H1 (cell line): ENCODE measurements at regions not wholly inside any gene's neighbourhood (a gene's known extent, or its start where the extent isn't known, plus 50 kb on each side); places are given as distances from the start of the nearest gene placed in this dataset.

Source experiments
- EP300 ChIP-seq, 2 experiments: IDR thresholded peaks; 1 replicate in 1 of 2; 2 replicates in 1 of 2; pipeline ENCODE4 v1.6.1; 2011 to 2012; ENCODE audit warnings: low read depth in 2 of 2, low read length in 2 of 2, mild to moderate bottlenecking in 2 of 2, borderline replicate concordance in 1 of 2, inconsistent platforms in 1 of 2, moderate library complexity in 1 of 2
- RAD21 ChIP-seq, 2 experiments: IDR thresholded peaks in 1 of 2; conservative IDR thresholded peaks in 1 of 2; 2 replicates each; pipeline ENCODE4 v1.6.1; 2011; ENCODE audit warnings: low read depth in 2 of 2, low read length in 2 of 2, improper control_type of control experiment in 1 of 2, inconsistent platforms in 1 of 2, mild to moderate bottlenecking in 1 of 2, moderate library complexity in 1 of 2
- USF2 ChIP-seq: IDR thresholded peaks from 2 replicates; pipeline ENCODE4 v1.6.1; 2011; ENCODE audit warnings: low read length, improper control_type of control experiment
- TF ChIP-seq, protein P1 (sequence below): fragments of 300-600 bp; sonication (generic); IDR thresholded peaks from 2 replicates; pipeline ENCODE4 v1.7.1; 2012; ENCODE audit warnings: low read length, moderate library complexity, mild to moderate bottlenecking, inconsistent platforms; ENCODE audit not compliant: insufficient replicate concordance

DNA sequence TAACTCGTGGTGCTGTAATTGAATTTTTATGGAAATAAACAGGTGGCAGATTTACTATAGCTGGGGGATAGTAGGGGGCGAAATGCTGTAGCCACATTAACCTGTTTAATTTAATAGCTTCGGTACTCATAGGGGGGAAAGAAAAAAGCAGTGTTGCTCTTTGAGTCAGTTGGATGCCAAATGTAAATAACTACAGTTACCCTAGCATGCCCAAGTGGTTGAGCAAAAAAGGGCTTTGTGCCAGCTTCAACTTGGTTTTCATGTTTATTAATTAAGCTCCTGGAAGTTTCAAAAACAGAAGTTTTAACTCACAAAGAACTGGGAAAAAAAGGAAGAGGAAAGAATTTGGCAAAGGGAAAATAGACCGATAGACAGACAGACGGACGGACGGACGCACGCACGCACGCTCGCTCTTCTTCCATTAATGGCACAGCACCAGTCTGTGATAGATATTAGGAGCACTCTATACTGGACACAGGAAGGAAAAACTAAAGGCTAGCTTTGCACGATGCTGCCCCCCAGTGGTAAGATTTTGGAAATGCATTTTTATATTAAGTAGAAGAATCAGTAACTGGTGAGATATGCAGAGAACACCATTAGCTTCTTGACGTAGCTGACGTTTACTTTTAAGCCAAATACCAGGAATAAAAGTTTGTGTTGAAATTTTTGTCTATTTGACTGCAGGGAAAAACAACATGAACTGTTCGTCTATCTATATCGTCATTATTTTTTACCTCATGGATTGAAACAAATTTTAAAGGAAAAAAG lies 151.8 kb downstream of the SLC7A11 start (continued):
- TF ChIP-seq, protein P1, sequence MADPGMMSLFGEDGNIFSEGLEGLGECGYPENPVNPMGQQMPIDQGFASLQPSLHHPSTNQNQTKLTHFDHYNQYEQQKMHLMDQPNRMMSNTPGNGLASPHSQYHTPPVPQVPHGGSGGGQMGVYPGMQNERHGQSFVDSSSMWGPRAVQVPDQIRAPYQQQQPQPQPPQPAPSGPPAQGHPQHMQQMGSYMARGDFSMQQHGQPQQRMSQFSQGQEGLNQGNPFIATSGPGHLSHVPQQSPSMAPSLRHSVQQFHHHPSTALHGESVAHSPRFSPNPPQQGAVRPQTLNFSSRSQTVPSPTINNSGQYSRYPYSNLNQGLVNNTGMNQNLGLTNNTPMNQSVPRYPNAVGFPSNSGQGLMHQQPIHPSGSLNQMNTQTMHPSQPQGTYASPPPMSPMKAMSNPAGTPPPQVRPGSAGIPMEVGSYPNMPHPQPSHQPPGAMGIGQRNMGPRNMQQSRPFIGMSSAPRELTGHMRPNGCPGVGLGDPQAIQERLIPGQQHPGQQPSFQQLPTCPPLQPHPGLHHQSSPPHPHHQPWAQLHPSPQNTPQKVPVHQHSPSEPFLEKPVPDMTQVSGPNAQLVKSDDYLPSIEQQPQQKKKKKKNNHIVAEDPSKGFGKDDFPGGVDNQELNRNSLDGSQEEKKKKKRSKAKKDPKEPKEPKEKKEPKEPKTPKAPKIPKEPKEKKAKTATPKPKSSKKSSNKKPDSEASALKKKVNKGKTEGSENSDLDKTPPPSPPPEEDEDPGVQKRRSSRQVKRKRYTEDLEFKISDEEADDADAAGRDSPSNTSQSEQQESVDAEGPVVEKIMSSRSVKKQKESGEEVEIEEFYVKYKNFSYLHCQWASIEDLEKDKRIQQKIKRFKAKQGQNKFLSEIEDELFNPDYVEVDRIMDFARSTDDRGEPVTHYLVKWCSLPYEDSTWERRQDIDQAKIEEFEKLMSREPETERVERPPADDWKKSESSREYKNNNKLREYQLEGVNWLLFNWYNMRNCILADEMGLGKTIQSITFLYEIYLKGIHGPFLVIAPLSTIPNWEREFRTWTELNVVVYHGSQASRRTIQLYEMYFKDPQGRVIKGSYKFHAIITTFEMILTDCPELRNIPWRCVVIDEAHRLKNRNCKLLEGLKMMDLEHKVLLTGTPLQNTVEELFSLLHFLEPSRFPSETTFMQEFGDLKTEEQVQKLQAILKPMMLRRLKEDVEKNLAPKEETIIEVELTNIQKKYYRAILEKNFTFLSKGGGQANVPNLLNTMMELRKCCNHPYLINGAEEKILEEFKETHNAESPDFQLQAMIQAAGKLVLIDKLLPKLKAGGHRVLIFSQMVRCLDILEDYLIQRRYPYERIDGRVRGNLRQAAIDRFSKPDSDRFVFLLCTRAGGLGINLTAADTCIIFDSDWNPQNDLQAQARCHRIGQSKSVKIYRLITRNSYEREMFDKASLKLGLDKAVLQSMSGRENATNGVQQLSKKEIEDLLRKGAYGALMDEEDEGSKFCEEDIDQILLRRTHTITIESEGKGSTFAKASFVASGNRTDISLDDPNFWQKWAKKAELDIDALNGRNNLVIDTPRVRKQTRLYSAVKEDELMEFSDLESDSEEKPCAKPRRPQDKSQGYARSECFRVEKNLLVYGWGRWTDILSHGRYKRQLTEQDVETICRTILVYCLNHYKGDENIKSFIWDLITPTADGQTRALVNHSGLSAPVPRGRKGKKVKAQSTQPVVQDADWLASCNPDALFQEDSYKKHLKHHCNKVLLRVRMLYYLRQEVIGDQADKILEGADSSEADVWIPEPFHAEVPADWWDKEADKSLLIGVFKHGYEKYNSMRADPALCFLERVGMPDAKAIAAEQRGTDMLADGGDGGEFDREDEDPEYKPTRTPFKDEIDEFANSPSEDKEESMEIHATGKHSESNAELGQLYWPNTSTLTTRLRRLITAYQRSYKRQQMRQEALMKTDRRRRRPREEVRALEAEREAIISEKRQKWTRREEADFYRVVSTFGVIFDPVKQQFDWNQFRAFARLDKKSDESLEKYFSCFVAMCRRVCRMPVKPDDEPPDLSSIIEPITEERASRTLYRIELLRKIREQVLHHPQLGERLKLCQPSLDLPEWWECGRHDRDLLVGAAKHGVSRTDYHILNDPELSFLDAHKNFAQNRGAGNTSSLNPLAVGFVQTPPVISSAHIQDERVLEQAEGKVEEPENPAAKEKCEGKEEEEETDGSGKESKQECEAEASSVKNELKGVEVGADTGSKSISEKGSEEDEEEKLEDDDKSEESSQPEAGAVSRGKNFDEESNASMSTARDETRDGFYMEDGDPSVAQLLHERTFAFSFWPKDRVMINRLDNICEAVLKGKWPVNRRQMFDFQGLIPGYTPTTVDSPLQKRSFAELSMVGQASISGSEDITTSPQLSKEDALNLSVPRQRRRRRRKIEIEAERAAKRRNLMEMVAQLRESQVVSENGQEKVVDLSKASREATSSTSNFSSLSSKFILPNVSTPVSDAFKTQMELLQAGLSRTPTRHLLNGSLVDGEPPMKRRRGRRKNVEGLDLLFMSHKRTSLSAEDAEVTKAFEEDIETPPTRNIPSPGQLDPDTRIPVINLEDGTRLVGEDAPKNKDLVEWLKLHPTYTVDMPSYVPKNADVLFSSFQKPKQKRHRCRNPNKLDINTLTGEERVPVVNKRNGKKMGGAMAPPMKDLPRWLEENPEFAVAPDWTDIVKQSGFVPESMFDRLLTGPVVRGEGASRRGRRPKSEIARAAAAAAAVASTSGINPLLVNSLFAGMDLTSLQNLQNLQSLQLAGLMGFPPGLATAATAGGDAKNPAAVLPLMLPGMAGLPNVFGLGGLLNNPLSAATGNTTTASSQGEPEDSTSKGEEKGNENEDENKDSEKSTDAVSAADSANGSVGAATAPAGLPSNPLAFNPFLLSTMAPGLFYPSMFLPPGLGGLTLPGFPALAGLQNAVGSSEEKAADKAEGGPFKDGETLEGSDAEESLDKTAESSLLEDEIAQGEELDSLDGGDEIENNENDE = no peak
- TF ChIP-seq RAD21 (IDR thresholded peaks at IDR 0.05 in 1 of 2, conservative IDR thresholded peaks at IDR 0.05 in 1 of 2; ENCODE audit: low read depth in 2 of 2, low read length in 2 of 2) = peak; percentile 81 to 82
- TF ChIP-seq EP300 (IDR thresholded peaks at IDR 0.05; ENCODE audit: borderline replicate concordance in 1 of 2, low read depth in 2 of 2, low read length in 2 of 2) = no peak
- no peak for TF ChIP-seq USF2
